ENCODE measurements at regions not wholly inside any gene's neighbourhood (a gene's known extent, or its start where the extent isn't known, plus 50 kb on each side); places are given as distances from the start of the nearest gene placed in this dataset.

GRCh38 chr13:36519432-36519831 is 87.1 kb downstream of the CCNA1 start:
- Histone ChIP-seq H3K36me3 (ENCODE audit: control insufficient read depth, insufficient read depth, low read length) (no peaks in the 10 kb centered on the region), H3K4me1 (ENCODE audit: control insufficient read depth, insufficient read depth, low read length, poor library complexity, severe bottlenecking) (no peaks in the 10 kb centered on the region), H3K27me3 (ENCODE audit: control insufficient read depth, insufficient read depth, low read length) (no peaks in the 10 kb centered on the region), H3K27ac (ENCODE audit: insufficient read depth, low read length, poor library complexity, severe bottlenecking) (no peak overlapping the region), H3K9me3 (ENCODE audit: control insufficient read depth in 2 of 2, low read length in 2 of 2) (no peaks in the 10 kb centered on the region), H3K4me3 (ENCODE audit: low read depth, low read length) (no peak overlapping the region)
- Mint-ChIP-seq H3K36me3 (no peaks in the 10 kb centered on the region), H3K4me1 (no peaks in the 10 kb centered on the region), H3K27me3 (peaks cover 3% of the 10 kb centered on the region), H3K27ac (no peak overlapping the region), H3K9me3 (peaks cover 0 to 6% (median 0%) of the 10 kb centered on the region in 7 donors), H3K4me3 (no peak overlapping the region)
- no peak for ATAC-seq (ENCODE audit: low read depth in 2 of 2)
- no peak for DNase-seq

GRCh38 chr13:36520111-36520510 is 87.8 kb downstream of the CCNA1 start:
- Histone ChIP-seq H3K9me3 (ENCODE audit: control insufficient read depth in 2 of 2, low read length in 2 of 2) (no peaks in the 10 kb centered on the region), H3K4me1 (ENCODE audit: control insufficient read depth, insufficient read depth, low read length, poor library complexity, severe bottlenecking) (no peaks in the 10 kb centered on the region), H3K36me3 (ENCODE audit: control insufficient read depth, insufficient read depth, low read length) (no peaks in the 10 kb centered on the region), H3K4me3 (ENCODE audit: low read depth, low read length) (no peak overlapping the region), H3K27ac (ENCODE audit: insufficient read depth, low read length, poor library complexity, severe bottlenecking) (no peak overlapping the region), H3K27me3 (ENCODE audit: control insufficient read depth, insufficient read depth, low read length) (no peaks in the 10 kb centered on the region)
- no peaks in the 10 kb centered on the region for H3K4me1 Mint-ChIP-seq
- no peak overlapping the region for H3K27ac Mint-ChIP-seq
- no peaks in the 10 kb centered on the region for H3K36me3 Mint-ChIP-seq
- H3K27me3 Mint-ChIP-seq, result no peaks in the 10 kb centered on the region
- no peak for ATAC-seq (ENCODE audit: low read depth in 2 of 2)
- peaks cover 0 to 10% (median 0%) of the 10 kb centered on the region in 7 donors for H3K9me3 Mint-ChIP-seq
- no peak for DNase-seq
- H3K4me3 Mint-ChIP-seq, result no peak overlapping the region

- H3K27ac Mint-ChIP-seq, result no peak overlapping the region
- no peak overlapping the region for H3K4me3 Mint-ChIP-seq
- H3K4me1 Mint-ChIP-seq, result no peaks in the 10 kb centered on the region
- ATAC-seq (ENCODE audit: low read depth in 2 of 2), result no peak
- no peaks in the 10 kb centered on the region for H3K36me3 Mint-ChIP-seq
- Histone ChIP-seq H3K4me1 (ENCODE audit: control insufficient read depth, insufficient read depth, low read length, poor library complexity, severe bottlenecking) (no peaks in the 10 kb centered on the region), H3K27me3 (ENCODE audit: control insufficient read depth, insufficient read depth, low read length) (no peaks in the 10 kb centered on the region), H3K4me3 (ENCODE audit: low read depth, low read length) (no peak overlapping the region), H3K27ac (ENCODE audit: insufficient read depth, low read length, poor library complexity, severe bottlenecking) (no peak overlapping the region), H3K36me3 (ENCODE audit: control insufficient read depth, insufficient read depth, low read length) (no peaks in the 10 kb centered on the region), H3K9me3 (ENCODE audit: control insufficient read depth in 2 of 2, low read length in 2 of 2) (no peaks in the 10 kb centered on the region)
- H3K27me3 Mint-ChIP-seq, result no peaks in the 10 kb centered on the region
- no peak for DNase-seq
- peaks cover 0 to 8% (median 2%) of the 10 kb centered on the region in 7 donors for H3K9me3 Mint-ChIP-seq
These were observed 94.6 kb downstream of the CCNA1 start for GRCh38 chr13:36526897-36527296.

- H3K4me3 Mint-ChIP-seq, result no peak overlapping the region
- H3K27me3 Mint-ChIP-seq, result no peaks in the 10 kb centered on the region
- DNase-seq, result no peak
- no peaks in the 10 kb centered on the region for H3K9me3 ChIP-seq (ENCODE audit: control insufficient read depth in 2 of 2, low read length in 2 of 2)
- no peak overlapping the region for H3K4me3 ChIP-seq (ENCODE audit: low read depth, low read length)
- no peak overlapping the region for H3K27ac ChIP-seq (ENCODE audit: insufficient read depth, low read length, poor library complexity, severe bottlenecking)
- H3K27me3 ChIP-seq (ENCODE audit: control insufficient read depth, insufficient read depth, low read length), result no peaks in the 10 kb centered on the region
- peaks cover 0 to 6% (median 2%) of the 10 kb centered on the region in 7 donors for H3K9me3 Mint-ChIP-seq
- H3K4me1 Mint-ChIP-seq, result no peaks in the 10 kb centered on the region
- H3K27ac Mint-ChIP-seq, result no peak overlapping the region
- no peaks in the 10 kb centered on the region for H3K36me3 ChIP-seq (ENCODE audit: control insufficient read depth, insufficient read depth, low read length)
- no peaks in the 10 kb centered on the region for H3K36me3 Mint-ChIP-seq
- ATAC-seq (ENCODE audit: low read depth in 2 of 2), result no peak
- H3K4me1 ChIP-seq (ENCODE audit: control insufficient read depth, insufficient read depth, low read length, poor library complexity, severe bottlenecking), result no peaks in the 10 kb centered on the region
These were observed 95.8 kb downstream of the CCNA1 start for GRCh38 chr13:36528105-36528504.

- no peak overlapping the region for H3K27ac Mint-ChIP-seq
- Histone ChIP-seq H3K36me3 (ENCODE audit: control insufficient read depth, insufficient read depth, low read length) (no peaks in the 10 kb centered on the region), H3K27ac (ENCODE audit: insufficient read depth, low read length, poor library complexity, severe bottlenecking) (no peak overlapping the region), H3K4me3 (ENCODE audit: low read depth, low read length) (no peak overlapping the region), H3K9me3 (ENCODE audit: control insufficient read depth in 2 of 2, low read length in 2 of 2) (no peaks in the 10 kb centered on the region), H3K27me3 (ENCODE audit: control insufficient read depth, insufficient read depth, low read length) (no peaks in the 10 kb centered on the region), H3K4me1 (ENCODE audit: control insufficient read depth, insufficient read depth, low read length, poor library complexity, severe bottlenecking) (no peaks in the 10 kb centered on the region)
- H3K4me3 Mint-ChIP-seq, result no peak overlapping the region
- no peaks in the 10 kb centered on the region for H3K27me3 Mint-ChIP-seq
- no peak for ATAC-seq (ENCODE audit: low read depth in 2 of 2)
- no peaks in the 10 kb centered on the region for H3K4me1 Mint-ChIP-seq
- peaks cover 0 to 4% (median 2%) of the 10 kb centered on the region in 7 donors for H3K9me3 Mint-ChIP-seq
- DNase-seq, result no peak
- H3K36me3 Mint-ChIP-seq, result no peaks in the 10 kb centered on the region
These were observed 97.9 kb downstream of the CCNA1 start for GRCh38 chr13:36530050-36530789.

GRCh38 chr13:36530861-36531590 is 98.7 kb downstream of the CCNA1 start:
- no peak for DNase-seq

GRCh38 chr13:36531746-36532486 is 99.6 kb downstream of the CCNA1 start:
- H3K4me1 ChIP-seq (ENCODE audit: control insufficient read depth, insufficient read depth, low read length, poor library complexity, severe bottlenecking), result no peaks in the 10 kb centered on the region
- H3K27ac ChIP-seq (ENCODE audit: insufficient read depth, low read length, poor library complexity, severe bottlenecking), result no peak overlapping the region
- no peaks in the 10 kb centered on the region for H3K27me3 ChIP-seq (ENCODE audit: control insufficient read depth, insufficient read depth, low read length)
- DNase-seq (no peak), ATAC-seq (ENCODE audit: low read depth in 2 of 2) (no peak)
- no peaks in the 10 kb centered on the region for H3K9me3 ChIP-seq (ENCODE audit: control insufficient read depth in 2 of 2, low read length in 2 of 2)
- no peak overlapping the region for H3K4me3 ChIP-seq (ENCODE audit: low read depth, low read length)
- Mint-ChIP-seq H3K9me3 (peaks cover 0 to 4% (median 0%) of the 10 kb centered on the region in 7 donors), H3K4me3 (no peak overlapping the region), H3K36me3 (no peaks in the 10 kb centered on the region), H3K27me3 (no peaks in the 10 kb centered on the region), H3K27ac (no peak overlapping the region), H3K4me1 (no peaks in the 10 kb centered on the region)
- no peaks in the 10 kb centered on the region for H3K36me3 ChIP-seq (ENCODE audit: control insufficient read depth, insufficient read depth, low read length)

More at GRCh38 chr13:36530861-36531590, 98.7 kb downstream of the CCNA1 start:
- H3K27ac Mint-ChIP-seq, result no peak overlapping the region
- peaks cover 0 to 4% (median under 1%) of the 10 kb centered on the region in 7 donors for H3K9me3 Mint-ChIP-seq
- no peaks in the 10 kb centered on the region for H3K27me3 Mint-ChIP-seq
- no peak overlapping the region for H3K4me3 Mint-ChIP-seq
- Histone ChIP-seq H3K9me3 (ENCODE audit: control insufficient read depth in 2 of 2, low read length in 2 of 2) (no peaks in the 10 kb centered on the region), H3K27me3 (ENCODE audit: control insufficient read depth, insufficient read depth, low read length) (no peaks in the 10 kb centered on the region), H3K36me3 (ENCODE audit: control insufficient read depth, insufficient read depth, low read length) (no peaks in the 10 kb centered on the region), H3K4me1 (ENCODE audit: control insufficient read depth, insufficient read depth, low read length, poor library complexity, severe bottlenecking) (no peaks in the 10 kb centered on the region), H3K4me3 (ENCODE audit: low read depth, low read length) (no peak overlapping the region), H3K27ac (ENCODE audit: insufficient read depth, low read length, poor library complexity, severe bottlenecking) (no peak overlapping the region)
- no peaks in the 10 kb centered on the region for H3K36me3 Mint-ChIP-seq
- no peak for ATAC-seq (ENCODE audit: low read depth in 2 of 2)
- H3K4me1 Mint-ChIP-seq, result no peaks in the 10 kb centered on the region
